ENCODE measurements at regions not wholly inside any gene's neighbourhood (a gene's known extent, or its start where the extent isn't known, plus 50 kb on each side); places are given as distances from the start of the nearest gene placed in this dataset.

GRCh38 chr10:44259090-44259874 is 125.6 kb downstream of the CXCL12 start:
- no peak for TF ChIP-seq POLR2A (IDR thresholded peaks at IDR 0.05)
- TF ChIP-seq, protein P1, sequence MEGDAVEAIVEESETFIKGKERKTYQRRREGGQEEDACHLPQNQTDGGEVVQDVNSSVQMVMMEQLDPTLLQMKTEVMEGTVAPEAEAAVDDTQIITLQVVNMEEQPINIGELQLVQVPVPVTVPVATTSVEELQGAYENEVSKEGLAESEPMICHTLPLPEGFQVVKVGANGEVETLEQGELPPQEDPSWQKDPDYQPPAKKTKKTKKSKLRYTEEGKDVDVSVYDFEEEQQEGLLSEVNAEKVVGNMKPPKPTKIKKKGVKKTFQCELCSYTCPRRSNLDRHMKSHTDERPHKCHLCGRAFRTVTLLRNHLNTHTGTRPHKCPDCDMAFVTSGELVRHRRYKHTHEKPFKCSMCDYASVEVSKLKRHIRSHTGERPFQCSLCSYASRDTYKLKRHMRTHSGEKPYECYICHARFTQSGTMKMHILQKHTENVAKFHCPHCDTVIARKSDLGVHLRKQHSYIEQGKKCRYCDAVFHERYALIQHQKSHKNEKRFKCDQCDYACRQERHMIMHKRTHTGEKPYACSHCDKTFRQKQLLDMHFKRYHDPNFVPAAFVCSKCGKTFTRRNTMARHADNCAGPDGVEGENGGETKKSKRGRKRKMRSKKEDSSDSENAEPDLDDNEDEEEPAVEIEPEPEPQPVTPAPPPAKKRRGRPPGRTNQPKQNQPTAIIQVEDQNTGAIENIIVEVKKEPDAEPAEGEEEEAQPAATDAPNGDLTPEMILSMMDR (IDR thresholded peaks at IDR 0.05): no peak
